ENCODE measurements at regions not wholly inside any gene's neighbourhood (a gene's known extent, or its start where the extent isn't known, plus 50 kb on each side); places are given as distances from the start of the nearest gene placed in this dataset.

GRCh38 chr19:28646629-28647028, 566.3 kb downstream of the UQCRFS1 start:
- no peak for DNase-seq (ENCODE audit: low spot score)
- TF ChIP-seq, protein P1, sequence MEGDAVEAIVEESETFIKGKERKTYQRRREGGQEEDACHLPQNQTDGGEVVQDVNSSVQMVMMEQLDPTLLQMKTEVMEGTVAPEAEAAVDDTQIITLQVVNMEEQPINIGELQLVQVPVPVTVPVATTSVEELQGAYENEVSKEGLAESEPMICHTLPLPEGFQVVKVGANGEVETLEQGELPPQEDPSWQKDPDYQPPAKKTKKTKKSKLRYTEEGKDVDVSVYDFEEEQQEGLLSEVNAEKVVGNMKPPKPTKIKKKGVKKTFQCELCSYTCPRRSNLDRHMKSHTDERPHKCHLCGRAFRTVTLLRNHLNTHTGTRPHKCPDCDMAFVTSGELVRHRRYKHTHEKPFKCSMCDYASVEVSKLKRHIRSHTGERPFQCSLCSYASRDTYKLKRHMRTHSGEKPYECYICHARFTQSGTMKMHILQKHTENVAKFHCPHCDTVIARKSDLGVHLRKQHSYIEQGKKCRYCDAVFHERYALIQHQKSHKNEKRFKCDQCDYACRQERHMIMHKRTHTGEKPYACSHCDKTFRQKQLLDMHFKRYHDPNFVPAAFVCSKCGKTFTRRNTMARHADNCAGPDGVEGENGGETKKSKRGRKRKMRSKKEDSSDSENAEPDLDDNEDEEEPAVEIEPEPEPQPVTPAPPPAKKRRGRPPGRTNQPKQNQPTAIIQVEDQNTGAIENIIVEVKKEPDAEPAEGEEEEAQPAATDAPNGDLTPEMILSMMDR (IDR thresholded peaks at IDR 0.05; ENCODE audit: unreplicated experiment), result no peak
- Mint-ChIP-seq H3K27me3 (ENCODE audit: unreplicated experiment) (peaks cover 6% of the 10 kb centered on the region), H3K27ac (ENCODE audit: unreplicated experiment) (no peak overlapping the region), H3K4me1 (ENCODE audit: unreplicated experiment) (peaks cover 3% of the 10 kb centered on the region), H3K4me3 (ENCODE audit: unreplicated experiment) (no peak overlapping the region), H3K9me3 (ENCODE audit: unreplicated experiment) (no peaks in the 10 kb centered on the region), H3K36me3 (ENCODE audit: low read depth, unreplicated experiment) (no peaks in the 10 kb centered on the region)

- no peaks in the 10 kb centered on the region for H3K4me1 Mint-ChIP-seq (ENCODE audit: unreplicated experiment)
- no peak overlapping the region for H3K27ac Mint-ChIP-seq (ENCODE audit: unreplicated experiment)
- no peaks in the 10 kb centered on the region for H3K9me3 Mint-ChIP-seq (ENCODE audit: unreplicated experiment)
- TF ChIP-seq, protein P1 (IDR thresholded peaks at IDR 0.05; ENCODE audit: unreplicated experiment), result no peak
- H3K4me3 Mint-ChIP-seq (ENCODE audit: unreplicated experiment), result no peak overlapping the region
- H3K36me3 Mint-ChIP-seq (ENCODE audit: low read depth, unreplicated experiment), result no peaks in the 10 kb centered on the region
- H3K27me3 Mint-ChIP-seq (ENCODE audit: unreplicated experiment), result no peaks in the 10 kb centered on the region
- no peak for DNase-seq (ENCODE audit: low spot score)
Observed at GRCh38 chr19:28644169-28644775, 568.7 kb downstream of the UQCRFS1 start.

GRCh38 chr19:28642787-28643683, 569.9 kb downstream of the UQCRFS1 start:
- no peak for DNase-seq (ENCODE audit: low spot score)
- Mint-ChIP-seq H3K4me1 (ENCODE audit: unreplicated experiment) (no peaks in the 10 kb centered on the region), H3K9me3 (ENCODE audit: unreplicated experiment) (no peaks in the 10 kb centered on the region), H3K4me3 (ENCODE audit: unreplicated experiment) (no peak overlapping the region), H3K27ac (ENCODE audit: unreplicated experiment) (no peak overlapping the region), H3K27me3 (ENCODE audit: unreplicated experiment) (no peaks in the 10 kb centered on the region), H3K36me3 (ENCODE audit: low read depth, unreplicated experiment) (no peaks in the 10 kb centered on the region)
- TF ChIP-seq, protein P1 (IDR thresholded peaks at IDR 0.05; ENCODE audit: unreplicated experiment), result no peak

- H3K4me3 Mint-ChIP-seq (ENCODE audit: unreplicated experiment), result no peak overlapping the region
- TF ChIP-seq, protein P1 (IDR thresholded peaks at IDR 0.05; ENCODE audit: unreplicated experiment), result no peak
Observed at GRCh38 chr19:28641395-28641794, 571.6 kb downstream of the UQCRFS1 start.

GRCh38 chr19:28640506-28640905, 572.4 kb downstream of the UQCRFS1 start:
- no peak overlapping the region for H3K4me3 Mint-ChIP-seq (ENCODE audit: unreplicated experiment)
- no peaks in the 10 kb centered on the region for H3K4me1 Mint-ChIP-seq (ENCODE audit: unreplicated experiment)
- no peaks in the 10 kb centered on the region for H3K9me3 Mint-ChIP-seq (ENCODE audit: unreplicated experiment)
- no peak overlapping the region for H3K27ac Mint-ChIP-seq (ENCODE audit: unreplicated experiment)
- H3K36me3 Mint-ChIP-seq (ENCODE audit: low read depth, unreplicated experiment), result no peaks in the 10 kb centered on the region
- TF ChIP-seq, protein P1 (IDR thresholded peaks at IDR 0.05; ENCODE audit: unreplicated experiment), result no peak
- DNase-seq (ENCODE audit: low spot score), result no peak
- H3K27me3 Mint-ChIP-seq (ENCODE audit: unreplicated experiment), result no peaks in the 10 kb centered on the region

More at GRCh38 chr19:28641395-28641794, 571.6 kb downstream of the UQCRFS1 start:
- no peaks in the 10 kb centered on the region for H3K36me3 Mint-ChIP-seq (ENCODE audit: low read depth, unreplicated experiment)
- H3K4me1 Mint-ChIP-seq (ENCODE audit: unreplicated experiment), result no peaks in the 10 kb centered on the region
- H3K27me3 Mint-ChIP-seq (ENCODE audit: unreplicated experiment), result no peaks in the 10 kb centered on the region
- H3K27ac Mint-ChIP-seq (ENCODE audit: unreplicated experiment), result no peak overlapping the region
- no peak for DNase-seq (ENCODE audit: low spot score)
- no peaks in the 10 kb centered on the region for H3K9me3 Mint-ChIP-seq (ENCODE audit: unreplicated experiment)
